Cerebellar cortex (tissue), 1 donor: ENCODE measurements at regions not wholly inside any gene's neighbourhood (a gene's known extent, or its start where the extent isn't known, plus 50 kb on each side); places are given as distances from the start of the nearest gene placed in this dataset.

Source experiments
- DNase-seq: peaks from one replicate; pipeline ENCODE4 v3.0.0-alpha.2; 2015; ENCODE audit warnings: low spot score

DNA sequence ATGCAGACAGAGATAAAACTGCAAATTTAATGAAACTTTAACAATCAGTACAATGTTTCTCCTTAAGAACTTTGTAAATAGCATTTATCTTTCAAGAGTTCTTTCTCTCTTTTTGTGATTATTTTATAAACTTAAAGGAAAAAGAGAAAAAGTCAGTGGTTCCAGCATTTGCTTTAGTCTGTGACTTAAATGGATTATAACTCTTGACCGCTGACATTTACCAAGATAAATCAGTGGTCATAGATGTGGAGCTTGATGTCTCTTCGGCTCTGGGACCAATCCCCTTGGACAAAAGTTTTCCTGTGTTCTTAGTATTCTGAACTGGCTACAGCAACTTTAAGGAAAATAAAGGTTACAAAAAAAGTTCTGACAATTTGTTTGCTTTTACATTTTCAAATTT lies 162.6 kb downstream of the TM9SF2 start:
- DNase-seq, result peak; percentile 51

DNA sequence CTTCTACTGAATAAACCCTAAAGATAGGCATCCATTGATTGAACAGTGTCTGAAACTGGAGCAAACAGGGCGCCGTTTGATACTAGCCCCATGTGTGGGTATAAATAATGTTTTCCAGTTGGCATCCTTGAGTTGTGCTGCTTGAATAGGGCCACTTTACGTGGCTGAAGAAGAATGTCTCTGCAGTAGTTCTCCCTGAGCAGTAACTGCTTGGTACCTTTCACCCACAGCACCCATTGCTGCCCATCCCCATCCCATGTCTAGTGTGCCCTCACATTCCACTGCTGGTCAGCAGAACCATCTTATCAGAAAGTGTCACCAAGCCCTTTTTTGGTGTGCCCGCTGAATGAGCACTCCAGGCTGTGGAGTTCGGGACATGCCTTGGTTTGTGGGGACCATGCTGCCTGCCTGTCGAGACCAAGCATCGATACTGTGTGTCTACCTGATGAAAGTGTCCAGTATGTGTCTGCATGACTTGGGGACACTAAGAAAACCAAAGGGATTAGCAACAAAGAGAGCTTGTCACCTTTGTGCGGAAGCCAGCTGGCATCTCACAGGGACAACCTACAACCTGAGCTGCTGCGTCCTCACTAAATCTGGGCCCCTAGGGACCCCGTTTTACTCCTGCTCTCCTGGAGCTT lies 162.0 kb downstream of the TM9SF2 start:
- peak; percentile 79 for DNase-seq

DNA sequence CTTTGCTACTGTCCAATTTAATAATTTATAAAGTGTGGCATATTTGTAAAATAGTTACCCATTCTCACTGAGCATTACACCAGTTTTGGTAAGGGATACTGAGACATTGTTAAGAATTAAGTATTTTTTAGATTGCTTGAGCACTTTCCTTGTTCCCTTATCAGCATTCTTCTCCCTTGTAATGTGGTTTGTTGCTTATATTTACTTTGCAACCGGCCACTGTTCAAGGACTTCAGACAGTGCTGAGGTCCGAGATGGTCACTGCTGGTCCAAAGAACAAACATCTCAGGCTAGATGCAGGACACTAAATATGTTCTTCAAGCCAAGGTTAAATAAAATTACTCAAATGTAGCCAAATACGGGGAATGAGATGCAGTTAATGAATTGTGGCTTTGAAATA lies 161.4 kb downstream of the TM9SF2 start:
- DNase-seq, result peak; percentile 68

GRCh38 chr13:99661791-99662190 lies 160.5 kb downstream of the TM9SF2 start:
- DNase-seq, result peak; percentile 87

GRCh38 chr13:99659866-99660554 lies 158.7 kb downstream of the TM9SF2 start:
- DNase-seq, result peak; percentile 63

DNA sequence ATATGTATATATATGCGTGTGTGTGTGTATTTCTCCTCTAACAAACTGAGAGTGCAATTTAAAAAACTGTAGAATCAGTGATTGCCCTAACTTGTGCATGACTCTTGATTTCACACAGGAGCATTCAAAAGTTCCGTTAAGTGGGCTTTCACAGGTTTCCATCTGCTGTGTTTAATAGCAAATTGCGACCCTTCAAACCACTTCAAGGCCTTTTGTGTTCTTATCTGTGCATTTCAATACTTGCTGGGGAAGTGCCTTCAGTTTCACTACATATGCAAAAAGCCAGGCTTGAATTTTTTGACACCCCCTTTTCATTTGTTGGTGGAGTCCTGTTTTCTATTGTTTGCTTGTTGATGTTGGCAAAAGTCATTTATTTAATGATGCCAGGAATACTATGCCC lies 158.0 kb downstream of the TM9SF2 start:
- peak; percentile 51 for DNase-seq

GRCh38 chr13:99658261-99658991 lies 157.2 kb downstream of the TM9SF2 start:
- peak; percentile 93 for DNase-seq

DNA sequence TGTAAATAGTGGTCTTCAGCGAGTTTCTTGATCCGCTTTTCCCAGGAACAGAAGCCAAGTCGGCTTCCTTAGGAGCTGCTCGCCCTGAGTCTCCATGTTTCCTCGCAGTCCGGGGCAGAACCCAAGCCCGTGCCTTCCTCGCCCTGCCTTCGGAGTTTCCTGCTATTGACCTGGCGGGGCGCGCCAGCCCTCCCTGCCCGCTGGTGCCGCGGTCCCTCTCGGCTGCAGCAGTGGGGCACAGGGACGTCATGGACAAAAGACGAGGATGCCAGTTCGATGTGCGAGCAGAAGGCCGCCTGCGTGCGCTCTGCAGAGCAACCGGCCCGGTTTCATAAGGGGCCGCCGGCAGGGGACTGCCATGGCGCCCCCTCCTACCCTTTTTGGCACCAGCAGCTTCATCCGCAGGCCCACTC lies 156.6 kb downstream of the TM9SF2 start:
- peak; percentile 77 for DNase-seq

GRCh38 chr13:99656844-99657381 lies 155.6 kb downstream of the TM9SF2 start:
- DNase-seq, result peak; percentile 87

DNA sequence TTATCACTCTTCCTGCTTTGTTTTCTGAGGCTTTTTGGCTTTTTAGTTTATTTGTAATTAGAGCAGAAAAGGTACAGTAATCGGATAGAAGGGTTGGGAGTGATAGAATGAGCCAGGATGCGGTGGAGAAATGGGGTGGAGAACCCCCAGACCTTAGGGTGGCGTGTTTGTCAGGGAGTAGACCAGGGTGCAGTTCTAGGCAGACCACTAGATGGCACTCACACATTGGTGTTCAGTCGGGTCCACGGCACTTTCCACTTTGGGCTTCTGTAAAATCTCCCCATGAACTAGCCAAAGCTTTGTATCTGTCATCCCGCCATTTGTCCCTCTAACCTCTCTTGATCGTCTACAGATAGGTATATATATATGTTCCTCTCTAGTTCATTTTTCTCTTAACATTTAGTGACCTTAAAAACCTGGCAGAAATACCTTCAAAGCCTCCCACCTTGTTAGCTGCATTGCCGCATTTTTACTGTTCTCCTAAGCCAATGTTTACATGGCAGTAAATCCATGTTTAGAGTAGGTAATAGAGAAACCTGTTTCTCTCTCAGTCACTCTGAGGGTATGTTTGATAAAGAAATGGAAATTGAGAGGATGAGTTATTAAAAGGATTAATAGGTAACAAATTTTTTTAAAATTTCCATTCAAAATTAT lies 154.9 kb downstream of the TM9SF2 start:
- DNase-seq, result peak; percentile 96

- DNase-seq, result peak; percentile 66
Observed at GRCh38 chr13:99655351-99656091, 154.2 kb downstream of the TM9SF2 start.

DNA sequence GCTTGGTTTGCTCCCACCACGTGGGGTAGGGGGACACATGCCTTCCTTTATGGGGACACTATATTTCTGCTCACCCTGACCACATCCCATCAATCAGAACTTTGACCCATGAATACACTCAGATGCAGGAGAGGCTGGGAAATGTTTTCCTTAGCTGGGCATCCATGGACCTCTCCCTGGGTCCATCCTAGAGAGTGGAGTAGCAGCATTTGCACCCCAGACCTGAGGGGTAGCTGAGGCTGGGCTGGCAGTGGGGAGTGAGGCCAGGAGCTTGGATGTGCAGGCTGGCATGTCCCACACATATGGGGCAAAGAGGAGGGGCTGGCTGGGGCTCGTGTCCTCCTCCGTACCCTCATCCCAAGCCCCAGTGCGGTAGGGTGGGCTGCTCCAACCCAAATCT lies 152.8 kb downstream of the TM9SF2 start:
- no peak for DNase-seq

DNA sequence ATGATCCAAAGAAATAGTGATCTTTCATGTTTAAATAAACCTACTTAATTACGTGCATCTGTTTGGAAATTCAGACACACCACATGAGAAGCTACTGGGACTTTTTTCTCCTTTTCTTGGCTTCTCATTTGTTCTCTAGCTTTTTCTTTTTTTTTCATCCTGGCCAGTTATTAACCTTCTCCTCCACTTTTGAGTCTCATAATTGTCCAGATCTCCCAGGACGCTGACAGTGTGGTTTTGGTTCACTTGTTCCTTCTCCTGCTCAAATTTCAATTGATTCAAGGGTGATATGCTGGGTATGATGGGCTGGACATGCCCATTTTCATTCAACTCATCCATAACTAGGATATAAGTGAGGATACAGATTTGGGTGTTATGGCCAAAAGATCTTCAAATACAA lies 152.3 kb downstream of the TM9SF2 start:
- DNase-seq, result no peak

- DNase-seq, result no peak
Observed at GRCh38 chr13:99652901-99653300, 151.6 kb downstream of the TM9SF2 start.

- DNase-seq, result no peak
Observed at GRCh38 chr13:99652141-99652540, 150.9 kb downstream of the TM9SF2 start.

DNA sequence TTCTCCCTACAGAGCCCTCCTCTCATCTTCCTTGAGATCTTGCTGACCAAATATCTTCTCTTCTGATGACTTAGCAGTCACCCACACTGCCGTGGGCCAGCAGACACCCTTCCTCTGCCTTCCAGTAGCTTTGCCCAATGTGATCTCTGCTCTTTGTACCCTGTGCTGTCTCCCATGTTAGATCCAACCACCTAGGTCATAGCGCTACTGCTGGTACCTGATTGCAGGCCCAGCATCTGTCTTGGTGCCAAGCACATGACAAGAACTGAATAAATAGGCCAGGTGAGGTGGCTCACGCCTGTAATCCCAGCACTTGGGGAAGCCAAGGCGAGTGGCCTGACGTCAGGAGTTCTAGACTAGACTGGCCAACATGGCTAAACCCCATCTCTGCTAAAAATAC lies 149.7 kb downstream of the TM9SF2 start:
- DNase-seq, result no peak

DNA sequence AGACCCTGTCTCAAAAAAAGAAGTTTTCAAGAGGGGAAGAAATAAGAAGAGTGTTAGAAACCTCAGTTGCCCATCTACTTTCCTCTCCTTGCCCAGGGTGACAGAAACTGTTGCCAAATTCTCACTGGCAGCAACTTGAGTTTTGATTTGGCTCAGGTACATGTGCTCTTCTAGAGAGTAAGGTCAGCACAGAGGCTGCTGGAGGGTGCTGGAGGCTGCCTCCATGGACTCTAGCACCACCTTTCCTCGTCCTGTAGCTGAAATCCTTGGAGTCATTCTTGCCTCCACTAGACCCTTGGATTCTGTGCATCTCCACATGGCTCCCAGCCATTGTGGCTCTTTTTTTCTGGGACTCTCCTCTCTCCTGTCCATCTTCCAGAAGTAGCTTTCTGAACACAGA lies 149.1 kb downstream of the TM9SF2 start:
- no peak for DNase-seq

DNA sequence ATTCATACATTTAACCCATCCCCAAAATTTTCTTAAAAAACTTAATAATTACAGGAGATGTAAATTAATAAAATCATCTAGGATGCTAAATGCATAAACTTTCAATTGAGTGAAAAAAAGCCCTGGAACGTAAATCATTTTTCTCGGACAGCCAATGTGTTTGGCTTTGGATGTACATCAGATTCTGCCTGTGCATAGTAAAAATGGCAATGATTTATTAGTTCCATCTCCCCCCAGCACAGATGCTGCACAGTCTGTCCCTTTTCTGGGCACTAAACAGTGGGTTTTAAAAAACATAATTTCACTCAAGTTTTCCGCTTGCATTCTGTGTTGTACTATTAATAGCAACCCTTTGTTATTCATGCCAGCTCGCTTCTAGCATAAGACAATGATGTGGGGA lies 147.7 kb downstream of the TM9SF2 start:
- DNase-seq, result peak; percentile 46

DNA sequence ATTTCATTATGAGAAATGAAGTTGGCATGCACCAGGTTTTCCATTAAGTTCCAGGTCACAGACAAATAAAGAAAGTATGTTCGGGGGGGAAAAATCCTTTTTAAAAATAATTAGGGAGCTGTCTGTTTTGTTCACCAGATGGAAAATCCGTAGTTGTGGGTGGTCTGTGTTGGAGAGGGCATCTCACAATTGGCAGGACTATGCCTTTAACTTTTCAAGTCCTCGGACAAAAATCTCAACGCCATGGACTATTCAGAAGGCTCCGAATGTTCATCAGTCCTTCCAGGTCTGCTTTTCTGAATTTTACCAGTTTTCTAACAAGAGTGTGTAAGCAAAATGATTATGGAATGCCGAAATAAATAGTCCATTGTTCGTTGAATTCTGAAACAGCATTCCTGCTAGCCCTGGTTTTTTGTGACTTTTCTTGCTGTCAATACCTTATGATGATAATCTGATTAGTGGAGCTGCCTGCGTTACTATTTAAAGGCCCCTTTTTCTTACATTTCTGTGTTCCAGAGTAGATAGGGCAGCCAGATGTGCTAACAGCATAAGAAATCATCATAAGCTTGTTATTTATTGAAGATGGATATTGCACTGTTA lies 146.9 kb downstream of the TM9SF2 start:
- no peak for DNase-seq

- DNase-seq, result peak; percentile 85
Observed at GRCh38 chr13:99647596-99647985, 146.3 kb downstream of the TM9SF2 start.

DNA sequence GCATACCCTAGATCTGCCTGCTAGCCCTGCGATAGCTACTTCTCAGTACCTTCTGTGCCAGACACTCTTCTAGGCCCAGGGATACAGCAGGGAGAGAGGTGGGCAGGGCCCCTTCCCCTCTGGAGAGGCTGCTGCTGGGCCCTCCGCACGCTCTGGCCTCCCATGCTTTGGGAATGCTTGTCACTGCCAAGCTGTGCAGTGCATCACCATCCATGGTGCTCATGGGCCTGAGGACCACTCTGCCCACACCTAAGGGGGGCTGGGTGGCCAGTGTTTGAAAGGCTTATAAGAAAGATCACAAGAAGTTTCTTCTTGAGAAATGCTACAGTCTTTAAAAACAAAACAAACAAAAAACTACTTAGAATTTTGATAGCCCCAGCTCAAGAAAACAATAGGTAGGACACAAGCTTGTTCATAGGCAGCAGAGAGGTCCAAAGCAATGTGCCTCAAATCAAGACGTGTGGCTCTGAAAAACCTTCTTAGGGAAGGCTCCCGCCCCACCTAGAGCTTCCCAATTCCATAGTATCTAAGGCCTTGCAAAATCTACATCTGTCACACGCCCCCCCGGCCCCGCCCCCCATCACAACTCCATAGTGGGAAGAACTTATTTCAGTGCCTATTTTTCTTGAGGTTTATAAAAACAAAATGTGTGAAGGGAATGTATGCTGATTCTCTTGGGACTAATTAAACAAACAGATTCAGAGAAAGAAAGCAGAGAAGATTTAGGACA lies 145.8 kb downstream of the TM9SF2 start:
- no peak for DNase-seq
